Stimulated activated CD4-positive, alpha-beta T cell treated with anti-CD3 and anti-CD28 coated beads, Interleukin-4, amount 100 ng/mL, for 4 hours (primary cell): ENCODE measurements at regions not wholly inside any gene's neighbourhood (a gene's known extent, or its start where the extent isn't known, plus 50 kb on each side); places are given as distances from the start of the nearest gene placed in this dataset.
"Not testable (repeated sequence)": the region's sequence is repeated elsewhere in the genome, so short reads cannot be mapped to it uniquely, and the experiment has no call there.

Experiments used
- DNase-seq, 2 experiments: peaks; one replicate each; pipeline ENCODE4 v3.0.0-alpha.2; 2020

DNA sequence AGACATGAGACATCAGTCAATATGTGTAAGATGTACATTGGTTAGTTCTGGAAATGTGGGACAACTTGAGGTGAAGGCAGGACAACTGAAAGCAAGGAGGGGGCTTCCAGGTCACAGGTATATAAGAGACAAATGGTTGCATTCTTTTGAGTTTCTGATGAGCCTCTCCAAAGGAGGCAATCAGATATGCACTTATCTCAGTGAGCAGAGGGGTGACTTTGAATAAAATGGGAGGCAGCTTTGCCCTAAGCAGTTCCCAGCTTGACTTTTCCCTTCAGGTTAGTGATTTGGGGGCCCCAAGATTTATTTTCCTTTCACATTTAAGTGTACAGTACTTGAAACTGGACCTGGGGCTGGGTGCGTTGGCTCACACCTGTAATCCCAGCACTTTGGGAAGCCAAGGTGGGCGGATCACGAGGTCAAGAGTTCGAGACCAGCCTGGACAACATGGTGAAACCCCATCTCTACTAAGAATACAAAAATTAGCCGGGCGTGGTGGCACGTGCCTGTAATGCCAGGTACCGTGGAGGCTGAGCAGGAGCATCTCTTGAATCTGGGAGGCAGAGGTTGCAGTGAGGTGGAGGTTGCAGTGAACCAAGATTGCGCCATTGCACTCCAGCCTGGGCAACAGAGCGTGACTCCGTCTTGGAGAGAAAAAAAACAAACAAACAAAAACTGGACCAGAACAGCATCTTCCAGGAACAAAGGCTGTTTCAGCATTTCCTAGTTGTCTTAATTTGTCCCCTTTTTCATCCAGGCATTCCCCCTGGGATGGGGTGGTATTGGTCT is 130.9 kb upstream of the ZNF746 start:
- not testable (repeated sequence) for DNase-seq

DNA sequence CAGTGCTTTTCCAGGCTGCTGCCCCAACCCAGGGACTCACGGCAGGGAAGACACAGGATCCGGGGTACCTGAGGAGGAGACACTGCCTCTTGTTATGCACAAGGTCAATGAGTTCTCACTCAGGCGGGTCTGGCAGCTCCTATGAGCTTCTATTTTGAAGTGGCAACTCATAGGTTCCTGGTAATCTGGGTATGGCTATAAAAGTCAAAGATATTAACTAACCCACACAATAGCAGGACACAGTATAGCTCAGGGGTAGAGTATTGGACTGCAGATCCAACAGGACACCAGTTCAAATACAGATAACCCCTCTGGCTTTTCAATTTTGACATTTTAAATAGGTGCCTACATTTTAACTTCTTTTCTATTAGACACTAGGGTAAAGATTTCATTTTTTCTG is 130.3 kb upstream of the ZNF746 start:
- DNase-seq, result no peak

DNA sequence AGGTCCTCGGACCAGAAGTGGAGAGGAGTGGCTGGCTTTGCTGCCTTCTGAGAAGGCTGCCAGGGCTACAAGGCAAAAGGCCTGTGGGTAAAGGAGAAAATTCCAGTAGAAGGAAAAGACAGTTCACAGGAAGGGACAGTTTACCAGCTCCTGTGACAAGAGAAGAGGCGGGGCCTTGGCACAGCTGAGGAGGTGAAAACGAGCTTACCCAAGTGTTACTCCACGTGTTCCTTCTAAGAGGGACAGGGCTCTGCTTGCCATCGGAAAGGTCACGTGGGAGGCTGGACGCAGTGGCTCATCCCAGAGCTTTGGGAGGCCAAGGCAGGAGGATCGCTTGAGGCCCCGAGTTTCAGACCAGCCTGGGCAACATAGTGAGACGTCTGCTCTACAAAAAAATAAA is 129.4 kb upstream of the ZNF746 start:
- no peak for DNase-seq

DNA sequence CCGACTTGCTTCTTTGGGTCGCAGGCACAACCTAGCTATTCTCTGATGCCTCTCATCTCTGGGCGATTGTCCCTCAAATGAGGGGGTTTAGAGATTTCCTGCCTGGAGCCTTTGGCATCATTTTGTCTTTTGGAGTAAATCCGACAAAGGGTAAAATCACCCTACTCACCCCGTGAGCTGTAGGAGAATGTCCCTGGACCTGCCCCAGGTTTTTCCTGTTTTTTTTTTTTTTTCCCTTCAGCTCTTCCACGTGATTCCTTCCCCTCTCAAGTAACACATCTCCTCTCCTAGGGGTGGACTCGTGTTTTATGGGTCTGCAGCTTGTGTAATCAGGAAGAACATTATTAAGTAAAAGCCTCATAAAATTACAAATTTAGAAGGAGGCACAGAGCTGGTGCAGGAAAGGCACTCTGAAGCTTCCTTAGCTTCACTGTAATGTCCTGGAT is 128.4 kb upstream of the ZNF746 start:
- DNase-seq, result no peak

DNA sequence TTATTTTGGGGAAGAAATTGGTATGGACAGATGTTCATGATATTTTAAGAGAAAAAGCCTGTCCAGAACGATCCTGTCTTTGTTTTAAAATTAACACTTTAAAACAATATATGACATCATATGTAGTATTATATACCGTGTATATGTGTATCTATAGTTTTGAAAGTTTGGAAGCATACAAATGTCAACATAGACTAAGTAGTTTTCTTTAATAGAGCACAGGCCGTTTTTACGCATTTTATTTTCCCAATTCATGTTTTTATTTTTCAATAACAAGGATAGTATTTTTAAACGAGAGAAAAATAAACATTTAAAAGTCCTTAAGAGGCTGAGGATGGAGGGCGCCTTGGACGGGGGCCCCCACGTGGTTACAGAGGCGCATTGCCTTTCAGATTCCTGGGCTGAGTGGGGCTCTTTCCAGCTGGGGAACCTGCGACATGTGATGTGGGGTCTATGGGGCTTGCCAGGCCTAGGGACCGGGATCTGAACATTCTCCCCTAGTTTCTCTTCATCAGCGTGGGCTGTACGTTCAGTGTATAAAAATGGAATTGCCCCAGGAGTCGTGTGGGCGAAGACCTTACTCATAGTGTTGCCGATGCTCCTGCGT is 127.8 kb upstream of the ZNF746 start:
- peak; percentile 41 to 55 for DNase-seq

DNA sequence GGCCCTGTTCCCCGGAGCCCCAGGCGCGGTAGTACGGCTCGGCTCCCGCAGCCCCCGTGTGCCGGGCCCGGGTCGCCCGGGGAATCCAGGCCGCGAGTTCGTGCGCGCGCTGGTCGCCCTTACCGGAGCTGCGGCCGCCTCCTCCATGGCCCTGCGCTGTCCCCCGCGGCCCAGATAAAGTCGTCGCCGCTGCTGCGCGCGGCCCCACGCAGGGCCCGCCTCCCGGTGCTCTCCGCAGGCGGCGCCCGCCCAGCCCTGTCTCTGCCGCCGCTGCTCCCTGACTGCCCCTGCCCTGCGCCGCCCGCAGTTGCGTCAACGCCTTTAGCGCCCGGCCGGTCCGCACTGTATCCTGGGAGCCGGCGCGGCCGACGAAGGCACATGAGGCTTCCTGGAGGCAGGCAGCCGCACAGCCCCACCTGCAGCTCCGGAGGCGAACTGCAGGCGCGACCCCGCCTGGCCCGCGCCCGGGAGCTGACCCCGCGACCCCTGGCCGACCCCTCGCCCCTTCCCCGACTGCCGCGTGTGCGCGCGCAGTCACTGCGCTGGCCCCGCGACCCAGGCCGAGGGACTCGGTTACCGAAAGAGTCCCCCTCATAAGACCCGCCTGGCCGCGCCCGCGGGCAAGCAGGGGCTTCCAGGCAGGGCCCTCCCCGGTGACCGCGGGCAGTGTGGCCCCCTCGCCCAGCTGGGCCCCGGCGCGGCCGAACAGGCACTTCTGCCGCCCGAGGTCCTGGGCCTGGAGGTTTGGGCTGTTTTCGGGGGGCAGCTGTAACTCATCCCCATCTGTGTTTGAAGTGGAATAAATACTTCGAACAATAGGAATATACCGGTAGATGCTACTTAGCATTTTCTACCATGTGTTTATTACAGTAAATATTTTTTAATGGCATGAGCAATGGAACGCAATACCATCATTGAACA is 127.1 kb upstream of the ZNF746 start:
- peak; percentile 88 to 90 for DNase-seq

DNA sequence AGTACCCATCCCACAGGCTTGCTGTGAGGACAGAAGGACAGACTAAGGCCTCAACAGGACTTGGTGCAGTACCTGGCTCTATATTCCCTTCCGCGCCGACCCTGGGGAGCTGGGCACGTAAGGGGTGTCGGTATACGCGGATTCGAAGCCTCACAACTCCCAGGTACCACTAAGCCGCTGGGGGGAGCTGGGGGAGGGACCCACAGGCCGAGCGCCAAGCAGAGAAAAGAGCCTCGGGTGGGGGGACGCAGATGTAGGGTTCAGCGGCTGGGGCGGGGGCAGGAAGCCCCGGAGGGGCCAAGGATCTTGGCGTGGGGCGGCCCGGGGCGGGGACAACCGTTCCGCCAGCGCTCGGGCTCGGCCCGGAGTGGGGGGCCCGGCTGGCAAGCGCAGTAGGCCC is 126.4 kb upstream of the ZNF746 start:
- peak; percentile 34 to 45 for DNase-seq

DNA sequence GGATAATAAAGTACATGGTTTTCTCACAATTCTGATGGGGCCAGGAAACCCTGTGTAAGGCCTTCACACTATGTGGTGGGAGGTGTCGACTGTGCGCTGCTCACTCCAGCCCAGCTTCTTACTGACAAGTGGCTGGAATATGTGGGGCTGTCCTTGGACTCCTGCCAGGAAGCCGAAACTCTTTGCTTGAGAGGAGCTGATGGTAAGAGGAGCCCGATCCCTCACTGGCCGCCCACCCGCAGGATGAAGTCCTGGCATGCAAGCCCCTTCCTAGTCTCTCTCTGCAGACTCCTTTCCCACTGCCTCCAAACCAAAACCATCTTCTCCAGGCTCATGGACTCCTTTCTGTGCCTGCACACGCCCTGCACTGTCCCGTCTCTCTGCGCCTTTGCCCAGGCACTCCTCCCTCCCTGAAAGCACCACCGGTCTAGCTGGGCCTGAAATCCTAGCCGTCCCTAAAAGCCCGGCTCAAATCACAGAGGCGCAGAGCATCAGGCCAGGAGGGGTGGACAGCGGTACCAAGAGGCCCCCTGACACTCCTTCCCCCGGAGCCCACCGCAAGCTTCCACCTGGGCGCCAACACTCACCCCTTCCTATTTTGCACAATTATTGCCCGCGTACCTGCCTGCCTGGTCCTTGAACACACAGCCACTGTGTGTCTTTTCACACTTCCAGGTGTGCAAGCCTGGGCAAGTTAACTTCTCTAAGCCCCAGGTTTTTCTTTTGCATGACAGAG is 125.8 kb upstream of the ZNF746 start:
- not testable (repeated sequence) for DNase-seq

DNA sequence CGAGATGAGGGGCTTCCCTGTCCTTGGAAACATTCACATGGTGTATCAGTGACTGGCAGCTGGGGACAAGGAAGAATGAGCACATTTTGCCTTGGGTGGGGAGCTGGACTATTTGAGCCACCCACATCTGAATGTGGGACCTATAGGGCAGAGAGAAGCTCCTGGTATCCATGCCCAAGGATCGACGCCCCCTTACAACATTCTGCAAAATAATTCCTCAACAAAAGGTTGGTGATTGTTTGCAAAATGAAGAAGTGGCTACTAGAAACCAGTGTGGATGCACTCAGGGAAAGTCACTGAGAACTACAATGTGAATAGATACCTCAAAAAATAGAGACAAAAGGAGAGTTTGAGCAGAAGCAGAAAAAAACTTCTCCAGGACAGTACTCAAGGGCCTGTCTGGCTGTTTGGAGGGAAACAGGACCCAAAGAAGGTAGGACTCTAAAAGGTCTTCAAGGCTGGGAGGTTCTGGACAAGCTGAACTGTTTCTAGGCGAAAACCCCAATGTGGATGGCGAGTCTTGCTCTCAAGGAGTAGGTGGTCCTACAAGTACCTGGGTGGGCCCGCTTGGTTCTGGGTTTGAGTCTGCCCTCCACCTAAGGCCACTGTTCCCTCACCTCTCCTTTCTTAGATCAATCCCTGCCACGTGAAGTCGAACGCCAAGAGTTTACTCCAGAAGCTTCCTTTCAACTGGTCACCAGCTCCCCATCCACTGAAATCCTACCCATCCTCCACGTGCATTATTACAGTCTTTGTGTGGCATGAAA is 125.0 kb upstream of the ZNF746 start:
- DNase-seq, result no peak

DNA sequence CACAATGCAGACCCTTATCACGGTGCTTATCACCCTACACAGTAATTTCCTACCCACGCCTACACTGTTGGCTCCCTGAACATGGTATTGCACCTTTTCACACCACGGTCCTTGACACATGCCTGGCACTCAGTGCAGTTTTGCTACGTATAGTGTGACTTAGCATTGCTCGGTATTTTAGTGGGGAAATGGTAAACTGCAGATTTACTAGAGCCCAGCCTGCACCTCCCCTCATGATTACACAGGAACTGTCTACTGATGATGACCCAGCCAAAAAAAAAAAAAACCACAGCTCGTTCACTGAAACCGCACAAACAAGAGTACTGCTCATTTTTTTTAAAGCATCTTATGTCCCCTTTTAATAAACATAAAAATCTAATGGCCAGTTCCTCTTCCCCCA is 124.2 kb upstream of the ZNF746 start:
- no peak for DNase-seq

DNA sequence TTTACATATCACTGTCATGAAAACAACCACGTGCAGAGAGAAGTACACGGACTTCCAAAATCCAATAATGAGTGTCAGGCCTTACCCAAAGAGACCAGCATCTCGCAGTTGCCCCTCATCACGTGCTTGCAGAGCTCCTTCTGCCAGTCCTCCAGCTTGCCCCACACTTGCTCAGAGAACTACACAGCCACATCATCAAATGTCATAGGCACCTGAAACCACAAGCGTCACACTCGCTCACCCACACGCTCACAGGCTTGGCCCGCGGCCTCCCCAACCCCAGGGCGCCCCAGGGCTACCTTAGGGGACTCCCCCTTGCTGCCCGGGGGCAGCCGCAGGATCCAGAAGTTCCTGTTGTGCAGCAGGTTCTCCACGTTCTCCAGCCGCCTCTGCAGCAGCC is 123.4 kb upstream of the ZNF746 start:
- DNase-seq, result peak; percentile 26 to 41

DNA sequence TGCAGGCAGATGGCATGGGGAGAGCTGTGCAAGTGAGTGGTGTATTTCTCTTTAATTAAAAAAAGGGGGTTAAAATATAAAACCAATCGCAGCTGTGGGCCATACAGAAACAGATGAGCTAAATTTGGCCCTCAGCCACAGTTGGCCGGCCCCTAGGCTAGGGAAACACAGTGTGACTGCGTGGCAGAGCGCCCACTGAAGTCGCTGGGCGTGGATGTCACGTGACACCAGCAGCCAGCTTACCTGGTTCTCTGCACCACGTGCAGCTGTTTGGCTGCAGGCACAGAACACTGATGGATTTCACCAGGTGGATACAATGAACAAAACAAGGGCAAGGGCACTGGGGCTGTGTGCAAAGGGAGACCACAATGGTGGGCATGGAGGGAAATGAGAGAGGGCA is 119.3 kb upstream of the ZNF746 start:
- DNase-seq, result no peak

DNA sequence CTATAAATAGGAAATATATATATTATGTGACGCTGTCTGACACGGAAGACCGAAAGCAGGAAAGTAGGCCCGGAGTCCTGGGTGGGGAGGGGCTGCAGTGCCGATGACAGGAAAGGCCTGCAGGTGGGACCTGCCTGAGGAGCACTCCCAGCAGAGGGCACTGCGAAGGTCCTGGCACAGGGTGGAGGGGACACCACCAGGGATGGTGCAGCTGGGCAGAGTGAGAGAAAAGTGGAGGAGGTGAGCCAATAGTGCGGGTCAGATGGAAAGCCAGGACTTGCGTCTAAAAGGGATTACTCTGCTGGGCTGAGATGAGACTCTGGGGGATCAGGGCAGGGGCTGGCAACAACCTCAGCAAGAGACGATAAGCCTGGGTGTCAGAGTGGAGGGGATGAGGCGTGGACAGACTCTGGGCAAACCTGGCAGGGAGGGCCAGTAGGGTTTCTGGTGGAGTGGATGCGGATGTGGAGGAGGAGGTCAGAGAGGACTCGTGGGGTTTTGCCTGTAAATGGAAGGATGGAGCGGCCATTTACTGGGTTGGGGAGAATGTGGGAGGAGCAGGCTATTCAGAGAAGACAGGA is 118.2 kb upstream of the ZNF746 start:
- DNase-seq, result no peak

DNA sequence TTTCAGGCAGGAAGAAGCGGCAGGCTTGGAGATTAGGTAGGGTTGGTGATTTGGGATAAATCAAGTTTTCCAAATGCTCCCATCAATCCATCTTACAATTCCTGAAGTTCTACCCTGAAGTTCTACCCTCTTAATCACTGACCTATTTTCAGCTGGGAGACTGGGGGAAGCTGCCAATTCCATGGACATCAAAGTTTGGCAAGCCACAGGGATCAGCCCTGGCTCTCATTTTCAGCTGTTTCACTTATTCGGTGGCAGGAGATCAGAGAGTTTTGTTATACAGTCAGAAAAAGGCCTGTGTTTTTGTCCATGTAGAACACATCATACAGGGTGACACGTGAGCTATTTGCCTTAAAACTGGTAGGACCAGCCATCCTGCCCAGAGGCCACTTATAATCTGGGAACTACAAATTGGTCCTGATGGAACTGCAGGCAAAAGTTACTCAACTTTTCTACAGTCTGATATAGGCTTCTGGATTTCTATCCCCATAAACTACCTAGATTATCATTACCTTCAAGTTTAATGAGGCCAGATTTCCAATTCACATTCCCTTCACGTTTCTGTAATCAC is 112.9 kb upstream of the ZNF746 start:
- DNase-seq, result no peak

DNA sequence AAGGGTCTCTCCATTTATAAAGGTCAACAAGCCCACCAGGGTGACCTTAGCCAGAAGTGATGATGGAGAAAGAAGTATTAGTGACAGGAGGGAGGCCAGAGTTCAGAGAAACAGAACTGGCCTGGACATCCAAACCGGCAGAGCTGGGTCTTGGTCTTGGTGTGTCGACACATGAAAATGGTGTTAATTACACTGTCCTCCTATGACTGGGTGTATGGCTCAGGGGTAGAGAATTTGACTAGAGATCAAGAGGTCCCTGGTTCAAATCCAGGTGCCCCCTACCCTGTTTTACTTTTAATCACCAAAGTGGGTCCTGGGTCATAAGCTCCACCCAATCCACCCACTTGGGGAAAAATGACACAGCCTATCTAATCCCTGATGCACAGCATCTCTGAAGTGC is 110.6 kb upstream of the ZNF746 start:
- DNase-seq, result no peak

DNA sequence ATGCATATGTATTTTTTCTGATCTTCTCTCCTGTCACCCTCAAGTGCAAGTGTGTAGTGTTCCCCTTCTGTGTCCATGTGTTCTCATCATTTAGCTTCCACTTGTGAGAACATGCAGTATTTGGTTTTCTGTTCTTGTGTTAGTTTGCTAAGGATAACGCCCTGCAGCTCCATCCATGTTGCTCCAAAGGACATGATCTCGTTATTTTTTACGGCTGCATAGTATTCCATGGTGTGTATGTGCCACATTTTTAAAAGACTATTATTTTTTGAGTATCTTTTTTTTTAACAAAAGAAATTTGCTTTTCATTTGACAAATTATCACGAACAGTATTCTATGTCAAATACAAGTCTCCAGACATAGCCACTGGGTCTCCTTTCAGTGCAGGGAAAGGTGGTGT is 110.1 kb upstream of the ZNF746 start:
- DNase-seq, result no peak

DNA sequence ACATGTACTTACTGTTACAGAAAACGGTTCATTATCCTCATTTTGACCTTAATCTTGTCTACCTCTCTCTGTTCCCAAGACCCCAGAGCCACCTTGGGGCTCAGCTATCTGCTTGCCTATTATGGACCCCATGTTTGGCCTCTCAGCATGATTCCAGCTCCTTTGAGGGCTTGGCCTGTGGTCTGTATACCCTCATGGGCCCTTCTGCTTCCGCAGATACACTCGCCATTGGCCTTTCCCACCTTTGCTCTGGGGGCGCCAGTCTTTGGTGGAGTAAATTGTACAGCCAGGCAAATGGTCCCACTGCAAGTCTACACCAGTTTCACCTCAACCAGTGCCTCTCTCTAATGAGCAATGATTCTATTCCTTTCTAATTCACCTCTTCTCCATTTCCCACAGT is 109.2 kb upstream of the ZNF746 start:
- no peak for DNase-seq

DNA sequence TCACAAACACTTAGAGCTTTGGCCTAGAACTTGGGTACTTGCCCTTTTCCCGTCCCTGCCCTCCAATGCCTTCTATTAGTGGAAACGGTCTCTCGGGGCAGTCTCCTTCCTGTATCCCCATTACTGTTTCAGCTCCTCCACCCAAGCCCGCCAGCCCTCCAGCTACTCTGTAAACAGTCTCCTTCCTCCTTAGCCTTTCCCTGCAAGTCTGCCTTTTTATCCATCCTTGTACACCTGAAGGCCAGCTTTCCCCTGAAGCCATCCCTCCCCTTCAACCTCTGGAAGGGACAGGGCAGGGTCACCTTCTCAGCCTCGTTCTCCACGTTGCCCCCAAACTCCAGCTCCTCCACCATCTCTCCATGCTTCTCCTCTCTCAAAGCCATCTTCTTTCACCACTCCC is 108.1 kb upstream of the ZNF746 start:
- no peak for DNase-seq

DNA sequence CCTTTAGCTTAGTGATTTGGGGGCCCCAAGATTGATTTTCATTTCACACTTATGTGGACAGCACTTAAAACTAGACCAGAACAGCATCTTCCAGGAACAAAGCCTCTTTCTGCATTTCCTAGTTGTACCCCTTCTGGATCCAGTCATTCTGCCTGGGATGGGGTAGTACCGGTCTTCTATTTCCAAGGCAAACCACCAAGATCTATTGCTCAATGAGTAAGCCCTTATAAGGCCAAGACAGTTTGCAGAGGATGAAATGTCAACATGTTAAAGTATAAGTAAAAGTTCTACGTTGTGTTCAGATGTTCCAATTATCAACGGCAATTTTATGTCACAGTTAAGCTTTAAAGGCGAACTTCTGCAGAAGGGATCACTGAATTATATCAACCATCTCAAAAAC is 106.9 kb upstream of the ZNF746 start:
- DNase-seq, result no peak

DNA sequence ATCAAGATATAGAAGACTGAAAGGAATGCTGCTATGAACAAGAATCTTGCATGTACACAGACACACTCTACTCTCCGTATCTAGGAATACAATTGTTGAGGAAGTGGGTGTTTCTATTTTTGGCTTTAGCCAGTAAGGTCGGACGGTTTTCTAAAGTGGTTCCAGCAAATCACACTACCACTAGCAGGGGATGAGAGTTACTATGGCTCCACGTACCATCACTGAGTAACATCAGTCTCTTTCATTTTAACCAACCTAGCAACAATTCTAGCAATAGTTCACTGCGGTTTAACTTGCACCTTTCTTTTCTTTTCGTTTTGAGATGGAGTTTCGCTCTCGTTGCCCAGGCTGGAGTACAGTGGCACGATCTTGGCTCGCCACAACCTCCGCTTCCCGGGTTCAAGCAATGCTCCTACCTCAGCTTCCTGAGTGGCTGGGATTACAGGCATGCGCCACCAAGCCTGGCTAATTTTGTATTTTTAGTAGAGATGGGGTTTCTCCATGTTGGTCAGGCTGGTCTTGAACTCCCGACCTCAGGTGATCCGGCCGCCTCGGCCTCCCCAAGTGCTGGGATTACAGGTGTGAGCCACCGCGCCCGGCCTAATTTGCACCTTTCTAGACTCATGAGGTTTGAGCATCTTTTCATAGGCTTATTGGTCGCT is 103.2 kb upstream of the ZNF746 start:
- peak in 1 of 2 experiments; percentile 31 for DNase-seq
